ENCODE measurements at regions not wholly inside any gene's neighbourhood (a gene's known extent, or its start where the extent isn't known, plus 50 kb on each side); places are given as distances from the start of the nearest gene placed in this dataset.

GRCh38 chr4:29262986-29263385 lies 1457.2 kb upstream of the PCDH7 start:
- Mint-ChIP-seq H3K27ac (ENCODE audit: unreplicated experiment) (no peak overlapping the region), H3K9me3 (ENCODE audit: unreplicated experiment) (no peaks in the 10 kb centered on the region), H3K4me3 (ENCODE audit: unreplicated experiment) (no peak overlapping the region), H3K27me3 (ENCODE audit: low read depth, unreplicated experiment) (no peaks in the 10 kb centered on the region), H3K4me1 (ENCODE audit: low read depth, unreplicated experiment) (peaks cover 3% of the 10 kb centered on the region), H3K36me3 (ENCODE audit: low read depth, unreplicated experiment) (no peaks in the 10 kb centered on the region)
- Histone ChIP-seq H3K27me3 (ENCODE audit: insufficient read depth, low read length) (no peaks in the 10 kb centered on the region), H3K79me2 (ENCODE audit: insufficient read depth, low read length) (no peaks in the 10 kb centered on the region), H3K9me3 (ENCODE audit: insufficient read depth, low read depth, low read length) (no peaks in the 10 kb centered on the region), H3K9ac (ENCODE audit: low read length) (no peak overlapping the region), H3K4me2 (ENCODE audit: low read length) (no peak overlapping the region), H4K20me1 (ENCODE audit: insufficient read depth, low read length) (no peaks in the 10 kb centered on the region), H3K4me3 (ENCODE audit: insufficient read depth, low read depth, low read length) (no peak overlapping the region), H2AFZ (ENCODE audit: low read depth, low read length) (no peak overlapping the region), H3K36me3 (ENCODE audit: insufficient read depth, low read length) (no peaks in the 10 kb centered on the region), H3K27ac (ENCODE audit: low read depth, low read length) (no peak overlapping the region), H3K4me1 (ENCODE audit: insufficient read depth, low read length) (no peaks in the 10 kb centered on the region)
- FAIRE-seq = no peak
- DNase-seq (ENCODE audit: low read depth) = no peak
- no peak for TF ChIP-seq EZH2 (IDR thresholded peaks at IDR 0.05; ENCODE audit: insufficient read depth, low read length)
- no peak for TF ChIP-seq CTCF (IDR thresholded peaks at IDR 0.05; ENCODE audit: insufficient read depth, low read depth, low read length)

- Histone ChIP-seq H3K9ac (ENCODE audit: low read length) (no peak overlapping the region), H3K4me2 (ENCODE audit: low read length) (no peak overlapping the region), H2AFZ (ENCODE audit: low read depth, low read length) (no peak overlapping the region), H3K27ac (ENCODE audit: low read depth, low read length) (no peak overlapping the region), H3K79me2 (ENCODE audit: insufficient read depth, low read length) (no peaks in the 10 kb centered on the region), H3K36me3 (ENCODE audit: insufficient read depth, low read length) (no peaks in the 10 kb centered on the region), H3K4me1 (ENCODE audit: insufficient read depth, low read length) (peaks cover 4% of the 10 kb centered on the region), H3K27me3 (ENCODE audit: insufficient read depth, low read length) (no peaks in the 10 kb centered on the region), H3K9me3 (ENCODE audit: insufficient read depth, low read depth, low read length) (no peaks in the 10 kb centered on the region), H4K20me1 (ENCODE audit: insufficient read depth, low read length) (no peaks in the 10 kb centered on the region), H3K4me3 (ENCODE audit: insufficient read depth, low read depth, low read length) (no peak overlapping the region)
- Mint-ChIP-seq H3K27me3 (ENCODE audit: low read depth, unreplicated experiment) (no peaks in the 10 kb centered on the region), H3K9me3 (ENCODE audit: unreplicated experiment) (peaks cover 2% of the 10 kb centered on the region), H3K4me3 (ENCODE audit: unreplicated experiment) (no peak overlapping the region), H3K4me1 (ENCODE audit: low read depth, unreplicated experiment) (peaks cover 16% of the 10 kb centered on the region), H3K36me3 (ENCODE audit: low read depth, unreplicated experiment) (no peaks in the 10 kb centered on the region), H3K27ac (ENCODE audit: unreplicated experiment) (no peak overlapping the region)
- DNase-seq (ENCODE audit: low read depth) (no peak), FAIRE-seq (no peak)
- TF ChIP-seq EZH2 (IDR thresholded peaks at IDR 0.05; ENCODE audit: insufficient read depth, low read length) (no peak), CTCF (IDR thresholded peaks at IDR 0.05; ENCODE audit: insufficient read depth, low read depth, low read length) (no peak)
These were observed 1444.0 kb upstream of the PCDH7 start for GRCh38 chr4:29276150-29276549.

GRCh38 chr4:29277381-29277780 lies 1442.8 kb upstream of the PCDH7 start:
- no peaks in the 10 kb centered on the region for H3K9me3 ChIP-seq (ENCODE audit: insufficient read depth, low read depth, low read length)
- no peak overlapping the region for H3K4me3 Mint-ChIP-seq (ENCODE audit: unreplicated experiment)
- H4K20me1 ChIP-seq (ENCODE audit: insufficient read depth, low read length) = no peaks in the 10 kb centered on the region
- peak overlapping the region; percentile 36 for H3K27ac ChIP-seq (ENCODE audit: low read depth, low read length)
- no peak overlapping the region for H3K4me2 ChIP-seq (ENCODE audit: low read length)
- H2AFZ ChIP-seq (ENCODE audit: low read depth, low read length) = peak overlapping the region; percentile 8
- H3K27ac Mint-ChIP-seq (ENCODE audit: unreplicated experiment) = peak overlapping the region; percentile 35
- H3K27me3 ChIP-seq (ENCODE audit: insufficient read depth, low read length) = no peaks in the 10 kb centered on the region
- FAIRE-seq (no peak), DNase-seq (ENCODE audit: low read depth) (peak; percentile 22)
- no peak for TF ChIP-seq EZH2 (IDR thresholded peaks at IDR 0.05; ENCODE audit: insufficient read depth, low read length)
- no peak for TF ChIP-seq CTCF (IDR thresholded peaks at IDR 0.05; ENCODE audit: insufficient read depth, low read depth, low read length)
- H3K4me1 Mint-ChIP-seq (ENCODE audit: low read depth, unreplicated experiment) = peaks cover 16% of the 10 kb centered on the region
- no peaks in the 10 kb centered on the region for H3K36me3 ChIP-seq (ENCODE audit: insufficient read depth, low read length)
- H3K79me2 ChIP-seq (ENCODE audit: insufficient read depth, low read length) = no peaks in the 10 kb centered on the region
- no peaks in the 10 kb centered on the region for H3K27me3 Mint-ChIP-seq (ENCODE audit: low read depth, unreplicated experiment)
- H3K36me3 Mint-ChIP-seq (ENCODE audit: low read depth, unreplicated experiment) = no peaks in the 10 kb centered on the region
- H3K4me3 ChIP-seq (ENCODE audit: insufficient read depth, low read depth, low read length) = no peak overlapping the region
- H3K4me1 ChIP-seq (ENCODE audit: insufficient read depth, low read length) = peaks cover 4% of the 10 kb centered on the region
- H3K9ac ChIP-seq (ENCODE audit: low read length) = no peak overlapping the region
- H3K9me3 Mint-ChIP-seq (ENCODE audit: unreplicated experiment) = peaks cover 2% of the 10 kb centered on the region

Measured in astrocyte (in vitro differentiated cells and primary cell).